HCT116 (cell line): ENCODE measurements at regions not wholly inside any gene's neighbourhood (a gene's known extent, or its start where the extent isn't known, plus 50 kb on each side); places are given as distances from the start of the nearest gene placed in this dataset.

Experiments
- ATAC-seq: fragments of 200-7000 bp; cut with Tn5 transposase; 2 replicates; pipeline ENCODE4 v1.9.1; 2020; ENCODE audit warnings: mild to moderate bottlenecking, moderate library complexity
- BruUV-seq: library from RNA; stranded (reverse); fragments of 400-500 nt; replicated peaks from 2 replicates; lab custom pipeline; 2021; lab: Mats Ljungman, UMichigan
- CTCF ChIA-PET: fragments of 300-600 bp; sonication (Branson Sonifier 250); formaldehyde crosslinking; loops from one replicate; lab custom pipeline; 2021; ENCODE audit warnings: antibody characterized with exemption; lab: Charles Lee
- POLR2A ChIA-PET: fragments of 300-600, 350-600 bp; sonication (Branson Sonifier 250); formaldehyde crosslinking; loops from one replicate; lab custom pipeline; 2021; ENCODE audit warnings: antibody characterized with exemption; lab: Charles Lee
- RAD21 ChIA-PET, 2 experiments: fragments of 300-600 bp; sonication (Branson Sonifier 250); formaldehyde crosslinking; loops; one replicate each; lab custom pipeline; 2023; ENCODE audit warnings: low total read pairs in 2 of 2; ENCODE audit not compliant: uncharacterized antibody in 2 of 2, unreplicated experiment in 2 of 2, low non-redundant PET in 1 of 2; lab: Charles Lee
- DNase-seq: peaks from one replicate; pipeline ENCODE4 v3.0.0-alpha.2; 2010; ENCODE audit warnings: low read depth, low spot score
- H2AFZ ChIP-seq: fragments of 200-600 bp; shearing (Covaris generic), sonication (generic); 2 replicates; pipeline ENCODE4 v1.6.1; 2017; ENCODE audit warnings: low read depth, mixed run types, mixed read lengths, antibody characterized with exemption, low read length; ENCODE audit not compliant: poor library complexity, severe bottlenecking
- H3K27ac ChIP-seq: 2 replicates; pipeline ENCODE4 v1.5.1; 2012; ENCODE audit warnings: low read depth, low read length
- H3K27me3 ChIP-seq: fragments of 200-600 bp; sonication (generic); 2 replicates; pipeline ENCODE4 v1.6.1; 2016; ENCODE audit warnings: mixed run types, low read length, mixed read lengths; ENCODE audit not compliant: insufficient read depth
- H3K36me3 ChIP-seq, 2 experiments: fragments of 200-500 bp in 1 of 2; fragments of 200-600 bp in 1 of 2; sonication (Bioruptor generic) in 1 of 2; sonication (generic) in 1 of 2; 2 replicates each; pipeline versions ENCODE4 v1.5.1 to v1.6.1; 2014 to 2016; ENCODE audit warnings: low read length in 2 of 2, inconsistent platforms in 1 of 2, mixed read lengths in 1 of 2, mixed run types in 1 of 2; ENCODE audit not compliant: insufficient read depth in 2 of 2, control insufficient read depth in 1 of 2
- H3K4me1 ChIP-seq, 2 experiments: fragments of 200-600 bp in 1 of 2; sonication (generic) in 1 of 2; 2 replicates each; pipeline versions ENCODE4 v1.5.1 to v1.6.1; 2012 to 2017; ENCODE audit warnings: low read length in 2 of 2, inconsistent platforms in 1 of 2, mild to moderate bottlenecking in 1 of 2, mixed read lengths in 1 of 2, mixed run types in 1 of 2, moderate library complexity in 1 of 2; ENCODE audit not compliant: insufficient read depth in 2 of 2, control insufficient read depth in 1 of 2
- H3K4me2 ChIP-seq: fragments of 200-600 bp; sonication (generic); 2 replicates; pipeline ENCODE4 v1.6.1; 2017; ENCODE audit warnings: mixed run types, low read length, mixed read lengths
- H3K4me3 ChIP-seq, 2 experiments: fragments of 200-600 bp in 1 of 2; sonication (generic) in 1 of 2; replicated peaks in 1 of 2; 2 replicates each; pipeline ENCODE4 v1.5.1; 2011 to 2016; ENCODE audit warnings: low read length in 2 of 2, control low read depth in 1 of 2, low read depth in 1 of 2, mild to moderate bottlenecking in 1 of 2, mixed read lengths in 1 of 2, mixed run types in 1 of 2
- H3K79me2 ChIP-seq: fragments of 200-600 bp; sonication (generic); 2 replicates; pipeline ENCODE4 v1.6.1; 2017; ENCODE audit warnings: mild to moderate bottlenecking, mixed run types, low read length, moderate library complexity, mixed read lengths; ENCODE audit not compliant: insufficient read depth
- H3K9ac ChIP-seq: fragments of 200-600 bp; sonication (generic); 2 replicates; pipeline ENCODE4 v1.6.1; 2016; ENCODE audit warnings: low read length, mixed read lengths
- H3K9me2 ChIP-seq: fragments of 200-600 bp; sonication (generic), shearing (Covaris generic); 2 replicates; pipeline ENCODE4 v1.6.1; 2017; ENCODE audit warnings: mixed run types, mild to moderate bottlenecking, moderate library complexity; ENCODE audit not compliant: insufficient read depth
- H3K9me3 ChIP-seq, 2 experiments: fragments of 200-500 bp in 1 of 2; fragments of 200-600 bp in 1 of 2; sonication (Bioruptor generic) in 1 of 2; sonication (generic) in 1 of 2; 2 replicates each; pipeline ENCODE4 v1.6.1; 2014 to 2017; ENCODE audit warnings: low read length in 2 of 2, mixed read lengths in 2 of 2, inconsistent platforms in 1 of 2, low read depth in 1 of 2, mild to moderate bottlenecking in 1 of 2, mixed run types in 1 of 2, moderate library complexity in 1 of 2; ENCODE audit not compliant: control insufficient read depth in 1 of 2, insufficient read depth in 1 of 2
- H4K20me1 ChIP-seq: fragments of 200-600 bp; sonication (generic), shearing (Covaris generic); 2 replicates; pipeline ENCODE4 v1.6.1; 2017; ENCODE audit warnings: mixed run types, mild to moderate bottlenecking, moderate library complexity; ENCODE audit not compliant: insufficient read depth
- ATF3 ChIP-seq: IDR thresholded peaks from 2 replicates; pipeline ENCODE4 v1.6.1; 2012
- EGR1 ChIP-seq: IDR thresholded peaks from 2 replicates; pipeline ENCODE4 v1.6.1; 2012; ENCODE audit warnings: low read depth
- ELF1 ChIP-seq: IDR thresholded peaks from 2 replicates; pipeline ENCODE4 v1.6.1; 2012; ENCODE audit warnings: low read depth, borderline replicate concordance
- MAX ChIP-seq: IDR thresholded peaks from 2 replicates; pipeline ENCODE4 v1.6.1; 2012
- RAD21 ChIP-seq: IDR thresholded peaks from 2 replicates; pipeline ENCODE4 v1.6.1; 2012; ENCODE audit warnings: low read depth, mild to moderate bottlenecking
- SP1 ChIP-seq: IDR thresholded peaks from 2 replicates; pipeline ENCODE4 v1.6.1; 2012; ENCODE audit warnings: low read depth
- YY1 ChIP-seq: IDR thresholded peaks from 2 replicates; pipeline ENCODE4 v1.6.1; 2011; ENCODE audit warnings: low read length, low read depth, moderate library complexity, mild to moderate bottlenecking; ENCODE audit not compliant: insufficient replicate concordance; ENCODE audit errors: extremely low read depth
- ZBTB33 ChIP-seq: IDR thresholded peaks from 2 replicates; pipeline ENCODE4 v1.6.1; 2011; ENCODE audit warnings: mild to moderate bottlenecking, low read length, moderate library complexity; ENCODE audit not compliant: insufficient replicate concordance; ENCODE audit errors: extremely low read depth
- ZFX ChIP-seq: fragments of 450-650 bp; IDR thresholded peaks from 2 replicates; pipeline ENCODE4 v1.6.1; 2017
- ZNF274 ChIP-seq: fragments of 200-500 bp; sonication (Bioruptor generic); IDR thresholded peaks from 2 replicates; pipeline ENCODE4 v1.6.1; 2014; ENCODE audit warnings: mild to moderate bottlenecking, low read depth, low read length, inconsistent platforms
- intact Hi-C: fragments of 100-400 bp; cut with micrococcal nuclease; formaldehyde crosslinking; loops from 2 replicates; pipeline ENCODE4 v1.10.0; 2022

- intact Hi-C loops = no loop called here
- no peak for TF ChIP-seq YY1
- TF ChIP-seq ZFX = no peak
- TF ChIP-seq ZBTB33 = no peak
- TF ChIP-seq EGR1 = no peak
- TF ChIP-seq ELF1 = no peak
- no peak for TF ChIP-seq ZNF274
- no peak for TF ChIP-seq RAD21
- no peak for TF ChIP-seq MAX
- no peak for TF ChIP-seq ATF3
- no peak for TF ChIP-seq SP1
- no peak overlapping the region for H3K9ac ChIP-seq
- no peaks in the 10 kb centered on the region for H3K4me1 ChIP-seq
- RAD21 ChIA-PET = no interaction called here
- H2AFZ ChIP-seq = no peak overlapping the region
- no peaks in the 10 kb centered on the region for H3K79me2 ChIP-seq
- no TSS peak for BruUV-seq
- H3K4me3 ChIP-seq = no peak overlapping the region
- H3K27me3 ChIP-seq = no peaks in the 10 kb centered on the region
- CTCF ChIA-PET = no interaction called here
- H3K4me2 ChIP-seq = no peak overlapping the region
- DNase-seq (no peak), ATAC-seq (no peak)
- no peak overlapping the region for H3K27ac ChIP-seq
- H3K9me3 ChIP-seq = no peaks in the 10 kb centered on the region
- POLR2A ChIA-PET = no interaction called here
- no peaks in the 10 kb centered on the region for H3K36me3 ChIP-seq
- H3K9me2 ChIP-seq = no peaks in the 10 kb centered on the region
- no peaks in the 10 kb centered on the region for H4K20me1 ChIP-seq
Observed at GRCh38 chr16:11476676-11477075, 110.0 kb downstream of the LITAF start.
